Activated T-helper 1 cell treated with anti-CD3 and anti-CD28 coated beads, Interleukin-12 subunit alpha, Interleukin-12 subunit beta, Interleukin-2, Interleukin-4 antibody, amounts not matched to agents 30 ng/mL and 10 ng/mL and 1 ng/mL, durations not matched to agents 14 hours and 24 hours and 36 hours (primary cell): ENCODE measurements at regions not wholly inside any gene's neighbourhood (a gene's known extent, or its start where the extent isn't known, plus 50 kb on each side); places are given as distances from the start of the nearest gene placed in this dataset.

Experiments
- DNase-seq: peaks from one replicate; pipeline ENCODE4 v3.0.0; 2021; ENCODE audit warnings: low spot score
- H3K27ac Mint-ChIP-seq: one replicate; pipeline ENCODE4 v1.8.0; 2021; ENCODE audit warnings: mild to moderate bottlenecking, mixed read lengths
- H3K27me3 Mint-ChIP-seq: one replicate; pipeline ENCODE4 v1.8.0; 2022; ENCODE audit warnings: mild to moderate bottlenecking, moderate library complexity, mixed read lengths; ENCODE audit not compliant: insufficient read depth
- H3K36me3 Mint-ChIP-seq: one replicate; pipeline ENCODE4 v1.8.0; 2021; ENCODE audit warnings: low read depth, mixed read lengths
- H3K4me1 Mint-ChIP-seq: one replicate; pipeline ENCODE4 v1.8.0; 2021; ENCODE audit warnings: low read depth, mixed read lengths
- H3K4me3 Mint-ChIP-seq: one replicate; pipeline ENCODE4 v1.8.0; 2021; ENCODE audit warnings: mild to moderate bottlenecking, moderate library complexity, mixed read lengths
- H3K9me3 Mint-ChIP-seq: one replicate; pipeline ENCODE4 v1.8.0; 2021; ENCODE audit warnings: mixed read lengths
- intact Hi-C: fragments of 100-400 bp; cut with micrococcal nuclease; formaldehyde crosslinking; loops from one replicate; pipeline ENCODE4 v1.15.1; 2024

DNA sequence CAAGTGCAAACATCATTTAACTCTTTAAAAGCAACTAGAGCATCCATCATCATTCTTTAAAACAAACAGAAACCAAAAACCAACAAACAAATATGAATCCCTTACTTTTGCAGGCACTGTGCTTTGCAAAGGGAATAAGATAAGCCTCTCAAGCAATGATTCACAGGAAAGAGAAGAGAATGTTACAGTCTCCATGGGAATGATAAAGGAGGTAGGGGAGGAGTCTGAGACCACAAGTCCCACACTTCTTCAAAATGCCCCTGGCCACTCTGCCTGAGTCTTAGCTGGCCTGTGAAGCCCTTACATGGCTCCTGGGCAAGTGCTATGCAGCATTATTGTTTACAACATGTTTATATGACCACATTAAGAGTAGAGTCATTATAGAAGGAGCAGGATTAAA, 257.7 kb upstream of the MARCKS start:
- H3K9me3 Mint-ChIP-seq = no peaks in the 10 kb centered on the region
- H3K4me1 Mint-ChIP-seq = no peaks in the 10 kb centered on the region
- no peak overlapping the region for H3K27ac Mint-ChIP-seq
- no peaks in the 10 kb centered on the region for H3K36me3 Mint-ChIP-seq
- intact Hi-C loops = no loop called here
- DNase-seq = no peak
- H3K4me3 Mint-ChIP-seq = no peak overlapping the region
- H3K27me3 Mint-ChIP-seq = no peaks in the 10 kb centered on the region

DNA sequence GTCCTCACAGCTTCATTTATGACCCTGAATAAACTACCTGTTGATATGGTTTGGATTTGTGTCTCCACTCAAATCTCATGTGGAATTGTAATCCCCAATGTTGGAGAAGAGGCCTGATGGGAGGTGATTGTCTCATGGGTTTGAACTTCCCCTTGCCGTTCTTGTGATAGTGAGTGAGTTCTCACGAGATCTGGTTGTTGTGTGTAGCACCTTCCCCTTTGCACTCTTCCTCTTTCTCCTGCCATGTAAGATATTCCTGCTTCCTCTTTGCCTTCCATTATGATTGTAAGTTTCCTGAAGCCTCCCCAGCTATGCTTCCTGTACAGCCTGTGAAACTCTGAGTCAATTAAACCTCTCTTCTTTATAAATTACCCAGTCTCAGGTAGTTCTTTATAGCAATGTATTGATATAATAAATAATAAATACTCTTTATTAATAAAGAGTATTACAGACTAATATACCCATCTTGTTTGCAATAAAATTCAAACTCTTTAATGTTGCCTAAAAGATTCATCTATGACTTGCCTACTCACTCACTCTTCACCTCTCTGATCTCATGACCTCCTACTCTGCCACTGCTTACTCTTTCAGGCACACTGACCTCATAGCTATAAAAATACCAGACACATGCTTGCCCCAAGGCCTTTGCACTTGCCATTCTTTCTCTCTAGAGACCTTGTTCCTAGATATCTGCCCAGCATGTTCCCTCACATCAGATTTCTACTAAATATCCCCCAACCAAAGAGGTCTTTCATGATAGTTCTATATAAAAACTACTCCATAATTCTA, 256.4 kb upstream of the MARCKS start:
- no peaks in the 10 kb centered on the region for H3K4me1 Mint-ChIP-seq
- no peaks in the 10 kb centered on the region for H3K27me3 Mint-ChIP-seq
- intact Hi-C loops = no loop called here
- no peak for DNase-seq
- H3K36me3 Mint-ChIP-seq = no peaks in the 10 kb centered on the region
- H3K27ac Mint-ChIP-seq = no peak overlapping the region
- no peaks in the 10 kb centered on the region for H3K9me3 Mint-ChIP-seq
- H3K4me3 Mint-ChIP-seq = no peak overlapping the region

DNA sequence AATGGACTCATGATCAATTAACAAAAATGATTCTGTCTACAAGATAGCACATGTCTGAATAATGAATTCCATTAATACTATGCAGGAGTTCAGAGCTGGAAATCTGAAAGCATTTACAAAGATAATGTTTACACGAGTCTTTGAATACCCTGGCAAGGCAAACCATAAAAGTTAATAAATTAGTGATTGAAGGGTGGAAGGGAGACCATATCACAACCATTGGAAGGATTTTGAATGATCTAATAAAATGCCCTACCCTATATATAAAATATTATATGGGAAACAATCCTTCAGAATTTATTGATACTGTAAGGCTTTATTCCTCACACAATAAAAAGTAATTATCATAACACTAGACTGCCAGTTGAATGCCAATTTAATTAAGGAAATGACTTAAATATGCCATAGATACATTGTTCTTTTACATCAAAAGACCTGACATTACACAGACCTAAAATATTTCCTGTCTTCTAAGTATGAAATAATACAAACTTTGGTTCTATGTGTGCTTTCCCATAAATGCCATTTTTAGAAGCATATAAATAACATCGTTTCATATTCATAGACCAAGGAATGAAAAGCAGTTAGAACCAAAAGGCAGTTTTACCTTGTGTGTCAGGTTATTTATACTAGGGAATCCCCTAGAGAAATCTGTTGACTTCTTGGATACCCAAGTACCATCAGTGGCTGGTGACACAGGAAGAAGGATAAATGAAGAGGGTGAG, 249.2 kb upstream of the MARCKS start:
- Mint-ChIP-seq H3K9me3 (no peaks in the 10 kb centered on the region), H3K27ac (no peak overlapping the region), H3K4me3 (no peak overlapping the region), H3K27me3 (no peaks in the 10 kb centered on the region), H3K36me3 (no peaks in the 10 kb centered on the region), H3K4me1 (no peaks in the 10 kb centered on the region)
- DNase-seq = no peak
- intact Hi-C loops = no loop called here

DNA sequence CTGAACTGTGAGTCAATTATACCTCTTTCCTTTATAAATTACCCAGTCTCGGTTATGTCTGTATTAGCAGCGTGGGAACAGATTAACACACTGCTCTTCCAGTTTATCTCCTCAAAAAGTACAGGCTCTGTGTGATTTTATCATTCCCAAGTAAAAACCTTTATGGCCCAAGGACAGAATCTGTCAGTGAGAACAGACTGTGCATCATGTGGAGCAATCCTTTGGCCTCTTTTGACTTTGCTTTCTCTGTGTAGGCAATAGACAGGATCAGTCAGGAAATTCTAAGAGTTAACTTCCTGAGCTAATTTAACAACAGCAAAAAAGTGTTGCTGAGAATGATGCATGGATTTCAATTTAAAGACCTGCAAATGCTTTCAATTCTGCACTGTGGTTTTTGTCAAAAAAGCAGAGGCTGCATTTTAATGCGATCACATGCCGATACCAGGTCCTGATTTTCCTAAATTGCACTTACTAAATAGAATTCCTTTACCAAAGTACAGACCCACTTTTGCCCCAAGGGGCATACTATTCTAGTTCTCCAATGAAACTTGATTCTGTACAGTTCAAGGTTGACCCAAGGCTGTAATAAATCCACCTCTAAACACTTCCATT, 246.7 kb upstream of the MARCKS start:
- H3K4me1 Mint-ChIP-seq = no peaks in the 10 kb centered on the region
- H3K27me3 Mint-ChIP-seq = peaks cover 3% of the 10 kb centered on the region
- H3K27ac Mint-ChIP-seq = no peak overlapping the region
- intact Hi-C loops = no loop called here
- H3K4me3 Mint-ChIP-seq = no peak overlapping the region
- no peak for DNase-seq
- H3K36me3 Mint-ChIP-seq = no peaks in the 10 kb centered on the region
- no peaks in the 10 kb centered on the region for H3K9me3 Mint-ChIP-seq

DNA sequence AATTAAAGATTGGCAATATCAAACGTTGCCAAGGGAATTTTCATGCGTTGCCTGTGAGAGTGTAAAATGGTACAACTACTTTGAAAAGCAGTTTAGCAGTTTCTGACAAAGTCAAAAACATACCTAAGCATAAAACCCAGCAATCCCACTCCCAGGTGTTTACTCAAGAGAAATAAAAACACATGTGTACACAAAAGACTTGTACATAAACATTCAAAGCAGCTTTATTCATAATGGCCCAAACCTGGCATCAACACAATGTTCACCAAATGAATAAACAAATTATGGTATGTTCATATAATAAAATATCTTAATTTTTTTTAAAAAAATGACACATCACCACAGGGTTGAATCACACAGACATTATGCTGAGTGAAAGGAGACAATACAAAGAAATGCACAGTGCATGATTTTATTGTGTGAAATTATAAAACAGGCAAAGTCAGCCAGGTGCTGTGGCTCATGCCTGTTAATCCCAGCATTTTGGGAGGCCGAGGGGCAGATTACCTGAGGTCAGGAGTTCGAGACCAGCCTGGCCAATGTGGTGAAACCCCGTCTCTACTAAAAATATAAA, 240.4 kb upstream of the MARCKS start:
- H3K9me3 Mint-ChIP-seq = no peaks in the 10 kb centered on the region
- no peak for DNase-seq
- no peaks in the 10 kb centered on the region for H3K36me3 Mint-ChIP-seq
- no peak overlapping the region for H3K4me3 Mint-ChIP-seq
- intact Hi-C loops = no loop called here
- H3K27me3 Mint-ChIP-seq = peaks cover 3% of the 10 kb centered on the region
- H3K4me1 Mint-ChIP-seq = no peaks in the 10 kb centered on the region
- H3K27ac Mint-ChIP-seq = no peak overlapping the region

DNA sequence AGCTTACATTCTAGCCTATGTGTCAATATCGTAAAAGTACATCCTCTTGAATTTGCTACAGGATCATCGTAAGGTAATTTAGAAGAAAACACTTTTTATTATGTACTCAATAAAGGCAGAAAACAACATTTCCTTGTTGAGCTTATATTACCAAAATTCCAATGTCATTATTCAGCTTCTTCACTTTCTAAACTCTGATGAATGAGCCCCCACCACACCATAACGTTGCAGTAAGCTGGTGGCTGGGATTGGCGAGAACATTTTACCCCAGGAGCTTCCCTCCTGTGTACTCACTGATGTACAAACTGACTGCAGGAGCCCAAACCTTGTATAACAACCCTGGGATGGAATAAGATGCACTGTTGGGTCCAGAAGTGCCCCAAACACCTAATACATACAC, 238.1 kb upstream of the MARCKS start:
- no peaks in the 10 kb centered on the region for H3K36me3 Mint-ChIP-seq
- no peak overlapping the region for H3K27ac Mint-ChIP-seq
- H3K4me1 Mint-ChIP-seq = no peaks in the 10 kb centered on the region
- no peak overlapping the region for H3K4me3 Mint-ChIP-seq
- peaks cover 3% of the 10 kb centered on the region for H3K27me3 Mint-ChIP-seq
- H3K9me3 Mint-ChIP-seq = no peaks in the 10 kb centered on the region
- no peak for DNase-seq
- intact Hi-C loops = no loop called here

DNA sequence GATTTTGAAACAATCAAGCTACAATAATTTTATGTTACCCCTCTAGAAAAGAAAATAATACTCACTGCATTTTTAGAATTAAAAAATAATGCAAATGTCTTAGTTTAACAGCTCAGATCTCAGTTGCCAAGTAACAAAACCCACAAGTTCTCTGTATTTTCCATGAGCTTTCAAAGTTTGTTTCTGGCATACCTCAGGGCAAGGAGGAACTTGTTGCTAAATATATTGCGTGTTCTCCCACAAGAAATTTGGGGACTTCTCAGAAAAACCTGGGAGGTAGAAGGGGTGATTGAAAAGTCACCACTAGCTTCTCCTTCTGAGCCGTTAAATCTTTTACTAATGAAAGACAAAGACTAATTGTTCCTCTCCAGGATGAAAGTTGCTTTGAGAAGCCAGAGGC, 236.8 kb upstream of the MARCKS start:
- H3K27ac Mint-ChIP-seq = no peak overlapping the region
- H3K4me1 Mint-ChIP-seq = no peaks in the 10 kb centered on the region
- no peak overlapping the region for H3K4me3 Mint-ChIP-seq
- intact Hi-C loops = no loop called here
- H3K9me3 Mint-ChIP-seq = no peaks in the 10 kb centered on the region
- no peak for DNase-seq
- H3K36me3 Mint-ChIP-seq = no peaks in the 10 kb centered on the region
- H3K27me3 Mint-ChIP-seq = no peaks in the 10 kb centered on the region

DNA sequence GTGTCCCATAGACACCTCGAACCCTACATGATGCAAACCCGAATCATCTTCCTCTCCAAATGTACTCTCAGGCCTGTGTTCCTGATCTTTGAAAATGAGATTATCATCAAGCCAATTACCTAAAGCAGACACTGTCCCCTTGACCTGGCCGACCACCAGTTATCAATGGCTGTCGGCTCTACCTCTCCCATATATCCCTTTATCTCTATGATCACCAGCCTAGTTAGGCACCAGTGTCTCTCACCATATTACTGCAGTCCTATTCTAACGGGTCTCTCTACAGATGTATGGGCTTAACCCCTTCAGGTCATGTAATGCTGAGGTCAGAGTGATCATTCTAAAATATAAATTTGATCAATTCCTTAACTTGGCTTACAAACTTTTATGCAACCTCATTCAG, 234.9 kb upstream of the MARCKS start:
- Mint-ChIP-seq H3K27ac (no peak overlapping the region), H3K4me1 (no peaks in the 10 kb centered on the region), H3K27me3 (no peaks in the 10 kb centered on the region), H3K4me3 (no peak overlapping the region), H3K9me3 (no peaks in the 10 kb centered on the region), H3K36me3 (no peaks in the 10 kb centered on the region)
- intact Hi-C loops = no loop called here
- DNase-seq = no peak

DNA sequence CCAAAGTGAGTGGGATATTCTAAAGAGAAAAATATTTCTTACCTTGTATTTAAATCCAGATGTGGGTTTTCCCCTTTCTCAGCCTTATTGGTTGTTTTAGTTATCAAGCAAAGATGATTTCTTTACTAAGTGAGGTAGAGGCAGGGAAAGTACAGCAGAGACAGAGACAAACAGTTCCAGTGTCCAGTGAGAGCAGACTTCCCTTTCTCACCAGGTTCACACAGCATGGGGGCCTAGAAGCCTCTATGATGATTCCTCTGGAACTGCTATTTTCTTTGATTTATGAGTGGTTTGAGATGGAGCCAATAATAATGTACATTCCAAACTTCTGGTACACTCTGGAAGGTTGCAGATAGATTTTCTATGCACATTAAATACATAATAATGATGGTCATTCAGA, 234.0 kb upstream of the MARCKS start:
- peaks cover 2% of the 10 kb centered on the region for H3K36me3 Mint-ChIP-seq
- H3K4me3 Mint-ChIP-seq = no peak overlapping the region
- no peaks in the 10 kb centered on the region for H3K27me3 Mint-ChIP-seq
- no peaks in the 10 kb centered on the region for H3K9me3 Mint-ChIP-seq
- H3K27ac Mint-ChIP-seq = no peak overlapping the region
- no peaks in the 10 kb centered on the region for H3K4me1 Mint-ChIP-seq
- intact Hi-C loops = no loop called here
- no peak for DNase-seq

DNA sequence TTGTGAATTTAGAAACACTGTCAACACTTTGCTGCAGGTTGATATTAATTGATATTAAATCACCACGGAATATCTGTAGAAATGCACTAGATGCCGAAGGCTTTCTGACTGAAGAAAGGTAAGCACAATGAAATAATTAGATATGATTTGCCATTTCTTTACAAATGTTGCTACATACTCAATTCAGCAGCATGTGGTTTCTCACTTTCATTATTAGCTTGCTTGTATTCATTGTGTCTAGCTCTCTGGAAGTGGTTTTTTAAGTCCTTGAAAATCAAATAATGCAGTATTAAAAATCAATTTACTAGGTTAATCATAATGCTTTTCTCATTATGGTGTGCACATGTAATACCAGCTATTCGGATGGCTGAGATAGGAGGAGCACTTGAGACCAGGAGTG, 231.3 kb upstream of the MARCKS start:
- no peak for DNase-seq
- Mint-ChIP-seq H3K27ac (no peak overlapping the region), H3K36me3 (peaks cover 2% of the 10 kb centered on the region), H3K4me3 (no peak overlapping the region), H3K4me1 (peaks cover 3% of the 10 kb centered on the region), H3K27me3 (no peaks in the 10 kb centered on the region), H3K9me3 (no peaks in the 10 kb centered on the region)
- intact Hi-C loops = no loop called here

DNA sequence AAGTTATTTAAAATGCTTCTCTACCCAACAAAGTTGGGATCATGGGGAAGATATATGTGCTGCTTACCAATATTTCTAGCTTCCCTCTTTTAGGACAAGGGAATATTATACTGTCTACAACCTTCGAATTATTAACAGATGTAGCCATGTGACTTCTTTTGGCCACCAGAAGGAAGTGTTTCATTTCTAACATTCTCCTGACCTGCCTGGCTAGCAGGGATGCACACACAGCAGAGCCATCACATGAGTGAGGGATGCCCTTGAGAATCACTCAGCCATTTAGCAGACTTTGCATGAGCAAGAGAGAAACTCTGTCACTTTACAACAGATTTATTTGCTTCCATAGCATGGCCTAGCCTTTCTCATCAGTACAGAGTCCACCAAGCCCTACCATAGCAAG, 230.7 kb upstream of the MARCKS start:
- no peak for DNase-seq
- peaks cover 2% of the 10 kb centered on the region for H3K36me3 Mint-ChIP-seq

DNA sequence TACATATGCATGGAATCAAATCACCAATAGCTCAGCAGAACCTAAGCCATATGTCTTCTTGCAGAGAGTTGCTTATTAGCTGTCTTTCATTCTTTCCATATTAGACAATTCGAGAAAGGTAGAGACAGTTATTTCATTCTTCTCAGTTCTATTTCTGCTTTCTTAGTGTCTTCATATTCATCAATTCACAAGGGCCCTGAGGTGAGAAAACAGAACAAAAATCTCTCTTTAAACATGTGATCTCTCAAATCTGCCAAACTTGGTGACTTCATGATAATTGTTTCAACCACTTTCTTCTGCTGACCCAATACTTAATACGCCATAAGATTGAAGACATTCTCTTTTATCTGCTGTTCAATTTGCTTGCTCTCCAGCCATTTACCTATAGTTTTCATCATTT, 229.7 kb upstream of the MARCKS start:
- H3K27me3 Mint-ChIP-seq = no peaks in the 10 kb centered on the region
- no peak overlapping the region for H3K4me3 Mint-ChIP-seq

More for the DNA sequence above, 230.7 kb upstream of the MARCKS start:
- intact Hi-C loops = no loop called here
- Mint-ChIP-seq H3K27ac (no peak overlapping the region), H3K9me3 (no peaks in the 10 kb centered on the region), H3K4me1 (peaks cover 10% of the 10 kb centered on the region), H3K27me3 (no peaks in the 10 kb centered on the region), H3K4me3 (no peak overlapping the region)

DNA sequence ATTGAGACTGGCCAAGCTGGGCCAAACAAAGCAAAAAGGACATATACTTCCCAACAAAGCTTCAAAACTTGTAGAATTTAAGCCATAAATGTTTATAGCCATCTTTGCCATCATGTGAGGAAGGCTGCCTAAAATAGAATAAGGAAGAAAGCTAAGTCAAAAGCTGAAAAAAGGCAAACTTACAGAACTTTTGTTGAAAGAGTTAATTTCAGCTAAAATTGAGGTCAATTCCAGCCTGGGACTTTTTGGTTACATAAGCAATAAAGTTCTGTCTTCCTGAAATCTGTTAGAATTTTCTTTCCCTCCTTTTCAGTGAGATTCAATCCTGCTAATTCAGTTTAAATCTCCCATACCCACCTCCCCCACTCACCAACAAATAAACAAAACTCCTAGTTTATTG, 227.9 kb upstream of the MARCKS start:
- no peak for DNase-seq
- Mint-ChIP-seq H3K27me3 (no peaks in the 10 kb centered on the region), H3K36me3 (peaks cover 2% of the 10 kb centered on the region), H3K4me1 (peaks cover 17% of the 10 kb centered on the region), H3K9me3 (no peaks in the 10 kb centered on the region), H3K27ac (no peak overlapping the region), H3K4me3 (no peak overlapping the region)
- intact Hi-C loops = no loop called here

More for the DNA sequence above, 229.7 kb upstream of the MARCKS start:
- no peak for DNase-seq
- Mint-ChIP-seq H3K36me3 (peaks cover 2% of the 10 kb centered on the region), H3K9me3 (no peaks in the 10 kb centered on the region), H3K27ac (no peak overlapping the region), H3K4me1 (peaks cover 17% of the 10 kb centered on the region)
- intact Hi-C loops = no loop called here
